GM12878 (cell line): ENCODE measurements at regions not wholly inside any gene's neighbourhood (a gene's known extent, or its start where the extent isn't known, plus 50 kb on each side); places are given as distances from the start of the nearest gene placed in this dataset.

Experiments used
- ATAC-seq: fragments of 200-7000 bp; cut with Tn5 transposase; 3 replicates; pipeline ENCODE4 v1.9.1; 2020; ENCODE audit warnings: mild to moderate bottlenecking, moderate library complexity
- BruUV-seq: library from RNA; stranded (reverse); fragments of 400-500 nt; replicated peaks from 2 replicates; lab custom pipeline; 2021; lab: Mats Ljungman, UMichigan
- CTCF ChIA-PET: fragments of 300-600 bp; sonication (Branson Sonifier 250); formaldehyde crosslinking; extraction: SDS; loops from one replicate; lab custom pipeline; 2021; ENCODE audit warnings: inconsistent platforms; lab: Yijun Ruan, JAX
- POLR2A ChIA-PET: fragments of 350-600 bp; formaldehyde crosslinking; extraction: SDS; loops from one replicate; lab custom pipeline; 2021; ENCODE audit warnings: inconsistent platforms; lab: Charles Lee
- RAD21 ChIA-PET: fragments of 300-600 bp; sonication (Branson Sonifier 250); formaldehyde crosslinking; loops from one replicate; lab custom pipeline; 2023; ENCODE audit warnings: antibody characterized with exemption; ENCODE audit not compliant: unreplicated experiment; lab: Charles Lee
- SMC1A ChIA-PET: fragments of 300-600 bp; sonication (Branson Sonifier 250); formaldehyde crosslinking; loops from one replicate; lab custom pipeline; 2023; ENCODE audit not compliant: unreplicated experiment, uncharacterized antibody; lab: Charles Lee
- DNase-seq: peaks from one replicate; pipeline ENCODE4 v3.0.0-alpha.2; 2011; ENCODE audit warnings: low read depth, low spot score
- FAIRE-seq: peaks from 3 replicates; lab custom pipeline; 2011; peaks lifted over from hg19 to GRCh38; lab: Jason Lieb, UNC
- H2AFZ ChIP-seq: 2 replicates; pipeline ENCODE4 v1.6.0; 2011; ENCODE audit warnings: low read depth, low read length, control low read depth; ENCODE audit not compliant: control insufficient read depth
- H3K27ac ChIP-seq: 2 replicates; pipeline ENCODE4 v1.5.1; 2011; ENCODE audit warnings: control low read depth; ENCODE audit not compliant: control insufficient read depth, insufficient read depth
- H3K27me3 ChIP-seq, 2 experiments: replicated peaks in 1 of 2; 2 replicates each; pipeline versions ENCODE4 v1.6.0 to v1.6.1; 2011; ENCODE audit warnings: low read length in 1 of 2; ENCODE audit not compliant: control insufficient read depth in 2 of 2, insufficient read depth in 2 of 2
- H3K36me3 ChIP-seq, 2 experiments: 2 replicates each; pipeline ENCODE4 v1.5.1; 2011; ENCODE audit warnings: low read length in 1 of 2; ENCODE audit not compliant: control insufficient read depth in 2 of 2, insufficient read depth in 2 of 2
- H3K4me1 ChIP-seq: 2 replicates; pipeline ENCODE4 v1.6.1; 2011; ENCODE audit warnings: mild to moderate bottlenecking, low read length, moderate library complexity, mixed read lengths; ENCODE audit not compliant: control insufficient read depth, insufficient read depth
- H3K4me2 ChIP-seq: 2 replicates; pipeline ENCODE4 v1.6.0; 2011; ENCODE audit warnings: control low read depth; ENCODE audit not compliant: control insufficient read depth, insufficient read depth
- H3K4me3 ChIP-seq: fragments of 200-600 bp; sonication (generic); 2 replicates; pipeline ENCODE4 v1.5.1; 2016
- H3K79me2 ChIP-seq: 2 replicates; pipeline ENCODE4 v1.6.0; 2011; ENCODE audit warnings: low read length; ENCODE audit not compliant: control insufficient read depth, insufficient read depth
- H3K9ac ChIP-seq: 2 replicates; pipeline ENCODE4 v1.8.0; 2011; ENCODE audit warnings: low read length, control low read depth, mixed read lengths; ENCODE audit not compliant: control insufficient read depth, insufficient read depth
- H3K9me3 ChIP-seq: replicated peaks from 3 replicates; pipeline ENCODE4 v1.5.1; 2011; ENCODE audit warnings: mild to moderate bottlenecking, low read length; ENCODE audit not compliant: control insufficient read depth, insufficient read depth
- H4K20me1 ChIP-seq: 2 replicates; pipeline ENCODE4 v1.6.0; 2011; ENCODE audit not compliant: control insufficient read depth, insufficient read depth
- ATF3 ChIP-seq: IDR thresholded peaks from 2 replicates; pipeline ENCODE4 v1.6.1; 2011; ENCODE audit warnings: low read depth, mild to moderate bottlenecking, low read length, moderate library complexity, borderline replicate concordance; ENCODE audit errors: extremely low read depth
- E4F1 ChIP-seq: fragments of 450-650 bp; IDR thresholded peaks from 2 replicates; pipeline ENCODE4 v1.6.1; 2018; ENCODE audit warnings: borderline replicate concordance, mild to moderate bottlenecking; ENCODE audit not compliant: partially characterized antibody
- FOS ChIP-seq: IDR thresholded peaks from 3 replicates; pipeline ENCODE4 v1.6.1; 2011; ENCODE audit warnings: borderline replicate concordance; ENCODE audit not compliant: insufficient read length; ENCODE audit errors: extremely low read depth
- GABPA ChIP-seq: IDR thresholded peaks from 2 replicates; pipeline ENCODE4 v1.6.1; 2014; ENCODE audit warnings: antibody characterized with exemption, low read depth, mild to moderate bottlenecking, inconsistent platforms
- JUND ChIP-seq: IDR thresholded peaks from 2 replicates; pipeline ENCODE4 v1.6.1; 2012; ENCODE audit warnings: low read depth, mild to moderate bottlenecking, low read length, improper control_type of control experiment, moderate library complexity
- KLF5 ChIP-seq: fragments of 450-650 bp; IDR thresholded peaks from 2 replicates; pipeline ENCODE4 v1.6.1; 2014; ENCODE audit warnings: mild to moderate bottlenecking; ENCODE audit not compliant: partially characterized antibody
- TCF12 ChIP-seq: IDR thresholded peaks from 2 replicates; pipeline ENCODE4 v1.6.1; 2011; ENCODE audit warnings: low read depth, mild to moderate bottlenecking, low read length
- ZBED1 ChIP-seq: IDR thresholded peaks from 2 replicates; pipeline ENCODE4 v1.6.1; 2016; ENCODE audit warnings: borderline replicate concordance
- WGBS: methylation state at CpG from one replicate; pipeline ENCODE4 v1.1.6; 2016; ENCODE audit warnings: low lambda C conversion rate; ENCODE audit not compliant: insufficient replicate concordance, insufficient coverage; ENCODE audit errors: missing lambda C conversion rate; 5-methylcytosine and 5-hydroxymethylcytosine counted together
- in situ Hi-C: fragments of 300-500 bp; cut with MboI; formaldehyde crosslinking; loops from 9 replicates; pipeline ENCODE4 v1.14.3; 2018; ENCODE audit warnings: mixed read lengths
- intact Hi-C: fragments of 100-400 bp; cut with micrococcal nuclease; formaldehyde crosslinking; loops from one replicate; pipeline ENCODE4 v1.14.2; 2022; ENCODE audit not compliant: unreplicated experiment
- TF ChIP-seq, protein P1 (sequence below): fragments of 450-650 bp; formaldehyde crosslinking; IDR thresholded peaks from 2 replicates; pipeline ENCODE4 v1.4.0; 2022; ENCODE audit warnings: mild to moderate bottlenecking, moderate library complexity

DNA sequence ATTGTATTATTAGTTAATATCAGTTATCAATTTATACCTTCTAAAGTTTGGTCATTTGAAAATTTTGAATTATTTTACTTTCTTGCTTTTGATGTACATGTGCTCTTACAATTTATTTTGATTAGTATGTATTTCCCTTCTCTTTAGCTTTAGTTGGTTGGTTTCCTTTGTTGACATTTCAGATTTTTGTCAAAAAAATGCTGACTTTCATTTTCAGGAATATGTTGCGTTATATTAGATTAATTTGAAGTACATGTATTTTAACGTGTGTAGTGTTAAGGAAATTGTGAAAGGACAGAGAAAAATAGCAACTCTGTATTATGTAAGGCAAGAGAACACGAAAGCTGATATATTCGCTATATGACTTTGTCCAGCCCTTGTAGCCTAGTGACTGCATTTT, 342.9 kb upstream of the SLITRK6 start:
- FAIRE-seq (no peak), ATAC-seq (no peak), DNase-seq (no peak)
- H3K4me3 ChIP-seq = no peak overlapping the region
- H3K27me3 ChIP-seq = no peaks in the 10 kb centered on the region
- TF ChIP-seq JUND (no peak), KLF5 (no peak), TCF12 (no peak), GABPA (no peak), ZBED1 (no peak), ATF3 (no peak), FOS (no peak), E4F1 (no peak)
- TF ChIP-seq, protein P1, sequence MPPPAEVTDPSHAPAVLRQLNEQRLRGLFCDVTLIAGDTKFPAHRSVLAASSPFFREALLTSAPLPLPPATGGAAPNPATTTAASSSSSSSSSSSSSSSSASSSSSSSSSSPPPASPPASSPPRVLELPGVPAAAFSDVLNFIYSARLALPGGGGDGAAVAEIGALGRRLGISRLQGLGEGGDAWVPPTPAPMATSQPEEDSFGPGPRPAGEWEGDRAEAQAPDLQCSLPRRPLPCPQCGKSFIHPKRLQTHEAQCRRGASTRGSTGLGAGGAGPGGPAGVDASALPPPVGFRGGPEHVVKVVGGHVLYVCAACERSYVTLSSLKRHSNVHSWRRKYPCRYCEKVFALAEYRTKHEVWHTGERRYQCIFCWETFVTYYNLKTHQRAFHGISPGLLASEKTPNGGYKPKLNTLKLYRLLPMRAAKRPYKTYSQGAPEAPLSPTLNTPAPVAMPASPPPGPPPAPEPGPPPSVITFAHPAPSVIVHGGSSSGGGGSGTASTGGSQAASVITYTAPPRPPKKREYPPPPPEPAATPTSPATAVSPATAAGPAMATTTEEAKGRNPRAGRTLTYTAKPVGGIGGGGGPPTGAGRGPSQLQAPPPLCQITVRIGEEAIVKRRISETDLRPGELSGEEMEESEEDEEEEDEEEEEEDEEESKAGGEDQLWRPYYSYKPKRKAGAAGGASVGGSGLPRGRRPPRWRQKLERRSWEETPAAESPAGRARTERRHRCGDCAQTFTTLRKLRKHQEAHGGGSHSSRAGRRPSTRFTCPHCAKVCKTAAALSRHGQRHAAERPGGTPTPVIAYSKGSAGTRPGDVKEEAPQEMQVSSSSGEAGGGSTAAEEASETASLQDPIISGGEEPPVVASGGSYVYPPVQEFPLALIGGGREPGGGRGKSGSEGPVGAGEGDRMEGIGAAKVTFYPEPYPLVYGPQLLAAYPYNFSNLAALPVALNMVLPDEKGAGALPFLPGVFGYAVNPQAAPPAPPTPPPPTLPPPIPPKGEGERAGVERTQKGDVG (CRISPR knock-in tag) = no peak
- ChIA-PET RAD21 (no interaction called here), SMC1A (interaction anchor here (1.5 kb wide), 1 partner anchor 16 kb away, joined by 3 read pairs; no protein-coding TSS in a partner anchor), POLR2A (no interaction called here), CTCF (no interaction called here)
- H4K20me1 ChIP-seq = no peaks in the 10 kb centered on the region
- no peak overlapping the region for H3K9ac ChIP-seq
- H3K27ac ChIP-seq = no peak overlapping the region
- no peaks in the 10 kb centered on the region for H3K36me3 ChIP-seq
- no TSS peak for BruUV-seq
- H2AFZ ChIP-seq = no peak overlapping the region
- no peaks in the 10 kb centered on the region for H3K4me1 ChIP-seq
- WGBS = 41% methylated on average over 4 of the region's 4 CpGs
- intact Hi-C loops = no loop called here
- no peak overlapping the region for H3K4me2 ChIP-seq
- in situ Hi-C loops = no loop called here
- no peaks in the 10 kb centered on the region for H3K79me2 ChIP-seq
- H3K9me3 ChIP-seq = no peaks in the 10 kb centered on the region
